ENCODE measurements at regions not wholly inside any gene's neighbourhood (a gene's known extent, or its start where the extent isn't known, plus 50 kb on each side); places are given as distances from the start of the nearest gene placed in this dataset.

- TF ChIP-seq, protein P1, sequence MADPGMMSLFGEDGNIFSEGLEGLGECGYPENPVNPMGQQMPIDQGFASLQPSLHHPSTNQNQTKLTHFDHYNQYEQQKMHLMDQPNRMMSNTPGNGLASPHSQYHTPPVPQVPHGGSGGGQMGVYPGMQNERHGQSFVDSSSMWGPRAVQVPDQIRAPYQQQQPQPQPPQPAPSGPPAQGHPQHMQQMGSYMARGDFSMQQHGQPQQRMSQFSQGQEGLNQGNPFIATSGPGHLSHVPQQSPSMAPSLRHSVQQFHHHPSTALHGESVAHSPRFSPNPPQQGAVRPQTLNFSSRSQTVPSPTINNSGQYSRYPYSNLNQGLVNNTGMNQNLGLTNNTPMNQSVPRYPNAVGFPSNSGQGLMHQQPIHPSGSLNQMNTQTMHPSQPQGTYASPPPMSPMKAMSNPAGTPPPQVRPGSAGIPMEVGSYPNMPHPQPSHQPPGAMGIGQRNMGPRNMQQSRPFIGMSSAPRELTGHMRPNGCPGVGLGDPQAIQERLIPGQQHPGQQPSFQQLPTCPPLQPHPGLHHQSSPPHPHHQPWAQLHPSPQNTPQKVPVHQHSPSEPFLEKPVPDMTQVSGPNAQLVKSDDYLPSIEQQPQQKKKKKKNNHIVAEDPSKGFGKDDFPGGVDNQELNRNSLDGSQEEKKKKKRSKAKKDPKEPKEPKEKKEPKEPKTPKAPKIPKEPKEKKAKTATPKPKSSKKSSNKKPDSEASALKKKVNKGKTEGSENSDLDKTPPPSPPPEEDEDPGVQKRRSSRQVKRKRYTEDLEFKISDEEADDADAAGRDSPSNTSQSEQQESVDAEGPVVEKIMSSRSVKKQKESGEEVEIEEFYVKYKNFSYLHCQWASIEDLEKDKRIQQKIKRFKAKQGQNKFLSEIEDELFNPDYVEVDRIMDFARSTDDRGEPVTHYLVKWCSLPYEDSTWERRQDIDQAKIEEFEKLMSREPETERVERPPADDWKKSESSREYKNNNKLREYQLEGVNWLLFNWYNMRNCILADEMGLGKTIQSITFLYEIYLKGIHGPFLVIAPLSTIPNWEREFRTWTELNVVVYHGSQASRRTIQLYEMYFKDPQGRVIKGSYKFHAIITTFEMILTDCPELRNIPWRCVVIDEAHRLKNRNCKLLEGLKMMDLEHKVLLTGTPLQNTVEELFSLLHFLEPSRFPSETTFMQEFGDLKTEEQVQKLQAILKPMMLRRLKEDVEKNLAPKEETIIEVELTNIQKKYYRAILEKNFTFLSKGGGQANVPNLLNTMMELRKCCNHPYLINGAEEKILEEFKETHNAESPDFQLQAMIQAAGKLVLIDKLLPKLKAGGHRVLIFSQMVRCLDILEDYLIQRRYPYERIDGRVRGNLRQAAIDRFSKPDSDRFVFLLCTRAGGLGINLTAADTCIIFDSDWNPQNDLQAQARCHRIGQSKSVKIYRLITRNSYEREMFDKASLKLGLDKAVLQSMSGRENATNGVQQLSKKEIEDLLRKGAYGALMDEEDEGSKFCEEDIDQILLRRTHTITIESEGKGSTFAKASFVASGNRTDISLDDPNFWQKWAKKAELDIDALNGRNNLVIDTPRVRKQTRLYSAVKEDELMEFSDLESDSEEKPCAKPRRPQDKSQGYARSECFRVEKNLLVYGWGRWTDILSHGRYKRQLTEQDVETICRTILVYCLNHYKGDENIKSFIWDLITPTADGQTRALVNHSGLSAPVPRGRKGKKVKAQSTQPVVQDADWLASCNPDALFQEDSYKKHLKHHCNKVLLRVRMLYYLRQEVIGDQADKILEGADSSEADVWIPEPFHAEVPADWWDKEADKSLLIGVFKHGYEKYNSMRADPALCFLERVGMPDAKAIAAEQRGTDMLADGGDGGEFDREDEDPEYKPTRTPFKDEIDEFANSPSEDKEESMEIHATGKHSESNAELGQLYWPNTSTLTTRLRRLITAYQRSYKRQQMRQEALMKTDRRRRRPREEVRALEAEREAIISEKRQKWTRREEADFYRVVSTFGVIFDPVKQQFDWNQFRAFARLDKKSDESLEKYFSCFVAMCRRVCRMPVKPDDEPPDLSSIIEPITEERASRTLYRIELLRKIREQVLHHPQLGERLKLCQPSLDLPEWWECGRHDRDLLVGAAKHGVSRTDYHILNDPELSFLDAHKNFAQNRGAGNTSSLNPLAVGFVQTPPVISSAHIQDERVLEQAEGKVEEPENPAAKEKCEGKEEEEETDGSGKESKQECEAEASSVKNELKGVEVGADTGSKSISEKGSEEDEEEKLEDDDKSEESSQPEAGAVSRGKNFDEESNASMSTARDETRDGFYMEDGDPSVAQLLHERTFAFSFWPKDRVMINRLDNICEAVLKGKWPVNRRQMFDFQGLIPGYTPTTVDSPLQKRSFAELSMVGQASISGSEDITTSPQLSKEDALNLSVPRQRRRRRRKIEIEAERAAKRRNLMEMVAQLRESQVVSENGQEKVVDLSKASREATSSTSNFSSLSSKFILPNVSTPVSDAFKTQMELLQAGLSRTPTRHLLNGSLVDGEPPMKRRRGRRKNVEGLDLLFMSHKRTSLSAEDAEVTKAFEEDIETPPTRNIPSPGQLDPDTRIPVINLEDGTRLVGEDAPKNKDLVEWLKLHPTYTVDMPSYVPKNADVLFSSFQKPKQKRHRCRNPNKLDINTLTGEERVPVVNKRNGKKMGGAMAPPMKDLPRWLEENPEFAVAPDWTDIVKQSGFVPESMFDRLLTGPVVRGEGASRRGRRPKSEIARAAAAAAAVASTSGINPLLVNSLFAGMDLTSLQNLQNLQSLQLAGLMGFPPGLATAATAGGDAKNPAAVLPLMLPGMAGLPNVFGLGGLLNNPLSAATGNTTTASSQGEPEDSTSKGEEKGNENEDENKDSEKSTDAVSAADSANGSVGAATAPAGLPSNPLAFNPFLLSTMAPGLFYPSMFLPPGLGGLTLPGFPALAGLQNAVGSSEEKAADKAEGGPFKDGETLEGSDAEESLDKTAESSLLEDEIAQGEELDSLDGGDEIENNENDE (IDR thresholded peaks at IDR 0.05; ENCODE audit: insufficient replicate concordance, low read length) = no peak
- no peak for TF ChIP-seq SIN3A (conservative IDR thresholded peaks at IDR 0.05 in 1 of 2, IDR thresholded peaks at IDR 0.05 in 1 of 2; ENCODE audit: low read depth in 1 of 2, low read length in 2 of 2)
- TF ChIP-seq CHD1 (IDR thresholded peaks at IDR 0.05; ENCODE audit: low read depth, low read length) = no peak
- no peak for TF ChIP-seq POLR2A (IDR thresholded peaks at IDR 0.05; ENCODE audit: control extremely low read depth in 1 of 2, low read depth in 2 of 2, low read length in 2 of 2)
- no peak for TF ChIP-seq CEBPB (IDR thresholded peaks at IDR 0.05; ENCODE audit: low read depth, low read length)
- no peak for TF ChIP-seq CBX8 (IDR thresholded peaks at IDR 0.05; ENCODE audit: borderline replicate concordance, low read depth, low read length)
Measured at GRCh38 chr3:63064209-63064755, 189.1 kb upstream of the CADPS start (continued).
